ENCODE measurements at regions not wholly inside any gene's neighbourhood (a gene's known extent, or its start where the extent isn't known, plus 50 kb on each side); places are given as distances from the start of the nearest gene placed in this dataset.

GRCh38 chr13:83536153-83536552 is 346.1 kb downstream of the SLITRK1 start:
- no peak overlapping the region for H3K4me3 ChIP-seq
- no peak for TF ChIP-seq CTCF (IDR thresholded peaks at IDR 0.05)
- H3K27me3 ChIP-seq = no peaks in the 10 kb centered on the region
- H3K9me3 ChIP-seq = peaks cover 3 to 8% of the 10 kb centered on the region in 2 donors
- no peaks in the 10 kb centered on the region for H3K4me1 ChIP-seq
- DNase-seq (ENCODE audit: low spot score) = no peak
- no peaks in the 10 kb centered on the region for H3K36me3 ChIP-seq
- H3K27ac ChIP-seq = no peak overlapping the region

- Histone ChIP-seq H3K9me3 (peaks cover 0 to 3% of the 10 kb centered on the region in 2 donors), H3K4me3 (no peak overlapping the region), H3K36me3 (no peaks in the 10 kb centered on the region), H3K4me1 (no peaks in the 10 kb centered on the region), H3K27ac (no peak overlapping the region), H3K27me3 (no peaks in the 10 kb centered on the region)
- no peak for DNase-seq (ENCODE audit: low spot score)
- TF ChIP-seq CTCF (IDR thresholded peaks at IDR 0.05) = no peak
These were observed 349.5 kb downstream of the SLITRK1 start for GRCh38 chr13:83532809-83533208.

- DNase-seq (ENCODE audit: low spot score) = no peak
- Histone ChIP-seq H3K27me3 (no peaks in the 10 kb centered on the region), H3K27ac (no peak overlapping the region), H3K4me1 (no peaks in the 10 kb centered on the region), H3K4me3 (no peak overlapping the region), H3K9me3 (peaks cover 0 to 3% of the 10 kb centered on the region in 2 donors), H3K36me3 (no peaks in the 10 kb centered on the region)
- TF ChIP-seq CTCF (IDR thresholded peaks at IDR 0.05) = no peak
These were observed 351.3 kb downstream of the SLITRK1 start for GRCh38 chr13:83531022-83531421.

- H3K27me3 ChIP-seq = no peaks in the 10 kb centered on the region
- no peaks in the 10 kb centered on the region for H3K9me3 ChIP-seq
- H3K4me1 ChIP-seq = no peaks in the 10 kb centered on the region
- H3K27ac ChIP-seq = no peak overlapping the region
- H3K4me3 ChIP-seq = no peak overlapping the region
- TF ChIP-seq CTCF (IDR thresholded peaks at IDR 0.05) = no peak
- DNase-seq (ENCODE audit: low spot score) = no peak
- H3K36me3 ChIP-seq = no peaks in the 10 kb centered on the region
These were observed 365.5 kb downstream of the SLITRK1 start for GRCh38 chr13:83516781-83517180.

GRCh38 chr13:83515268-83516015 is 366.8 kb downstream of the SLITRK1 start:
- no peak overlapping the region for H3K27ac ChIP-seq
- no peaks in the 10 kb centered on the region for H3K36me3 ChIP-seq
- H3K27me3 ChIP-seq = no peaks in the 10 kb centered on the region
- H3K4me1 ChIP-seq = no peaks in the 10 kb centered on the region
- no peak for TF ChIP-seq CTCF (IDR thresholded peaks at IDR 0.05)
- H3K9me3 ChIP-seq = no peaks in the 10 kb centered on the region
- H3K4me3 ChIP-seq = no peak overlapping the region
- DNase-seq (ENCODE audit: low spot score) = no peak

GRCh38 chr13:83508771-83509301 is 373.4 kb downstream of the SLITRK1 start:
- no peak overlapping the region for H3K27ac ChIP-seq
- H3K4me1 ChIP-seq = no peaks in the 10 kb centered on the region
- no peak overlapping the region for H3K4me3 ChIP-seq
- H3K27me3 ChIP-seq = no peaks in the 10 kb centered on the region
- DNase-seq (ENCODE audit: low spot score) = no peak
- H3K36me3 ChIP-seq = no peaks in the 10 kb centered on the region
- H3K9me3 ChIP-seq = no peaks in the 10 kb centered on the region
- no peak for TF ChIP-seq CTCF (IDR thresholded peaks at IDR 0.05)
